ENCODE measurements at regions not wholly inside any gene's neighbourhood (a gene's known extent, or its start where the extent isn't known, plus 50 kb on each side); places are given as distances from the start of the nearest gene placed in this dataset.

DNA sequence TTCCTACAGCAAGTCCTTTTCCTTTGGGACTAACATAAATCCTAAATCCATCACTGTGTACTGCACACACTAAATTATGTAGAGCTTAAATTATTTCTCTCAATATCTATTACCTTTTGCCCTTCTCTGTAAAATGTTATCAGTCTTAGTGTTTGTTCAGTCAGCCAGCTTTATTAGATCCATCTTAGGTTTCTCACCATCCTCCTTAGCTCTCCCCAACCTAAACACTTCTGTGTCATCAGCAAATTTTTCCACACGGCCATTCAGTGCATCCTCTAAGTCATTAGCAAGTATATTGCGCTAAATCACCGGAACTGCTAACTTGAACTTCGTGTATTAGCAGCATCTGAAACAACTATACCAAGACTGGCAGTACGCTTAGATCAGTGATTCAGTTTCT is 142.1 kb upstream of the ZNF438 start:
- Histone ChIP-seq H3K27me3 (replicated peaks) (no peaks in the 10 kb centered on the region), H3K27ac (no peak overlapping the region), H3K36me3 (replicated peaks) (no peaks in the 10 kb centered on the region), H3K4me3 (ENCODE audit: low read depth, low read length) (no peak overlapping the region)
- TF ChIP-seq, protein P1, sequence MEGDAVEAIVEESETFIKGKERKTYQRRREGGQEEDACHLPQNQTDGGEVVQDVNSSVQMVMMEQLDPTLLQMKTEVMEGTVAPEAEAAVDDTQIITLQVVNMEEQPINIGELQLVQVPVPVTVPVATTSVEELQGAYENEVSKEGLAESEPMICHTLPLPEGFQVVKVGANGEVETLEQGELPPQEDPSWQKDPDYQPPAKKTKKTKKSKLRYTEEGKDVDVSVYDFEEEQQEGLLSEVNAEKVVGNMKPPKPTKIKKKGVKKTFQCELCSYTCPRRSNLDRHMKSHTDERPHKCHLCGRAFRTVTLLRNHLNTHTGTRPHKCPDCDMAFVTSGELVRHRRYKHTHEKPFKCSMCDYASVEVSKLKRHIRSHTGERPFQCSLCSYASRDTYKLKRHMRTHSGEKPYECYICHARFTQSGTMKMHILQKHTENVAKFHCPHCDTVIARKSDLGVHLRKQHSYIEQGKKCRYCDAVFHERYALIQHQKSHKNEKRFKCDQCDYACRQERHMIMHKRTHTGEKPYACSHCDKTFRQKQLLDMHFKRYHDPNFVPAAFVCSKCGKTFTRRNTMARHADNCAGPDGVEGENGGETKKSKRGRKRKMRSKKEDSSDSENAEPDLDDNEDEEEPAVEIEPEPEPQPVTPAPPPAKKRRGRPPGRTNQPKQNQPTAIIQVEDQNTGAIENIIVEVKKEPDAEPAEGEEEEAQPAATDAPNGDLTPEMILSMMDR (IDR thresholded peaks at IDR 0.05; ENCODE audit: low read depth, low read length, missing control alignments) = no peak
- in situ Hi-C loops (cut with HindIII; ENCODE audit: low pct_ligation_motif_present, low sequenced_read_pairs) = no loop called here
- no peak for DNase-seq

DNA sequence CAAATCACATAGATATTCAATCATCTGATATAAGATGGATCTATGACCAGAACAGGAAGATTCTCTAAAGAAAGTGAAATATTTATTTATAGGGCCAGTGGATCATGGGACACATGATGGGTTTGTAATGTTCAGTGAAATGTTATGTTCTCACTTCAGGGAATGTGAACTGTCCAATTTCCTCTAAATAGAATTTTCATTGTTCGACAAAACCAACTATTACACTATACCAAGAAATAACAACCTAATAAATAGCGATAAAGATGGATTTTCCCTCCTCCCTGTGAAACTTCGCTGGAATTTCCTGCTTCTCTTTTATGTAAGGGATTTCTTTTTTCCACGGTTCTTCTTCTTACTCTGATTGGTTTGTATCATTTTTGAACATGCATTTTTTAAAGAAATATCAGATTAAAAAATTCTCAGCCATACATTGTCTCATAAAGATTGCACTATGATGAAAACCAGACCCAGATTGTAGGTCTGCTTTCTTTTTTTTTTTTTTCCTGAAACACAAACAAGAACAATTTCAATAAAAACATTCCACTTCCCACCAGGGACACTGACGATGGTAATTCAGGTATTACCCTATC is 139.8 kb upstream of the ZEB1 start:
- no peaks in the 10 kb centered on the region for H3K27me3 ChIP-seq (replicated peaks)

DNA sequence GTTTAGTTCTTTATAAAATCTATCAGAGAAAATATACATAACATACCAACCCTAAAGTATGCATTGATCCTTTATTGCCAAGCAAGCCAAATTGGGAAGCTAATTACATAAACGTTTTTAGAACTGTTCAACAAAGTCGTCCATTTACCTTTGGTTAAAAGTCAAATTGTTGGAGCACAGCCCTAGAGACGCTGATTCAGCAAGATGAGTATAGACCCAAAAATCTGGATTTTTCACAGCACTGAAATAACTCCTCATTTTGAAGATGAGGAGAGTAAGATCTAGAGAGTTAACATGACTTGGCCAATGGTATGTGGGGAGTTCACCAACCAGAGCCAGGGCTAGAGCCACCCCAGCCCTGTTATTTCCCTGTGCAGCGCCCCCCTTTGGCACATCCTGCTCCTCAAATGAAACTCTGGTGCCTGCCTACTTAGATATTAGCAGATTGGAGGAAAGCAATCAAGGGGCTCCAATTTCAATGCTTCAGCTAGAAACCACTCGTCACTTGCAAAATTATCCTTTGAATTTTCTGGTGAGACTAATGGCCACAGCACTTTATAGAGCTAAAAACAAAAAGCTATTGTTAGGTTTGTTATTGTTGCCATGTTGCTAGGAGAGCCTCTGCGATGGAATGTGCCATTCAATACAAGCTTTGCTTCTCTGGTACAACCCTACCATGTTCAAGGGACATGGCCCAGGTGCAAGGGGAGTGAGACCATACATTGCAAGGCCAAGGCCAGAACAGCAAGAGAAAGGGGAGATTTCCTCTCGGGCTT is 132.6 kb upstream of the ZEB1 start:
- DNase-seq = no peak
- H3K4me3 ChIP-seq (ENCODE audit: low read depth, low read length) = no peak overlapping the region
- H3K27me3 ChIP-seq (replicated peaks) = no peaks in the 10 kb centered on the region
- in situ Hi-C loops (cut with HindIII; ENCODE audit: low pct_ligation_motif_present, low sequenced_read_pairs) = no loop called here
- TF ChIP-seq, protein P1 (IDR thresholded peaks at IDR 0.05; ENCODE audit: low read depth, low read length, missing control alignments) = peak; percentile 17
- H3K36me3 ChIP-seq (replicated peaks) = no peaks in the 10 kb centered on the region
- H3K27ac ChIP-seq = no peak overlapping the region

More for the DNA sequence above, 139.8 kb upstream of the ZEB1 start:
- TF ChIP-seq, protein P1 (IDR thresholded peaks at IDR 0.05; ENCODE audit: low read depth, low read length, missing control alignments) = no peak
- DNase-seq = no peak
- in situ Hi-C loops (cut with HindIII; ENCODE audit: low pct_ligation_motif_present, low sequenced_read_pairs) = no loop called here
- no peak overlapping the region for H3K27ac ChIP-seq
- no peak overlapping the region for H3K4me3 ChIP-seq (ENCODE audit: low read depth, low read length)
- no peaks in the 10 kb centered on the region for H3K36me3 ChIP-seq (replicated peaks)

DNA sequence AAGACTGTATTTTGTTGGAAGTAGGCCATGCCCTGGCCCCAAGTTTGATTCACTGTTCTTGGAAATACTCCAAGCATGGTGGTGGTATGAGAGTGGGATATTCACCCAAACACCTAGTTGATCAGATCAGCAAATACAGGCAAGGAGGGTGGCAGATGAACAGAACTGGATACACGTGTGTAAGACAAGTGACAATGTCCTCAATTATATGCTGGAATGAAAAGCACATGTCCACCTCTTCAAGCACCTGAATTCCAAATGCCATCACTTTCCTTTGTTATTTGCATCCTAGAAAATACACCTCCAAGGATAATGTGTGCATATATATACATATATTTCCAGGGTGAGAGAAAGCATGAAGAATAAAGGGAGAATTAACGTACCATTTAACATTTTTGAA is 131.8 kb upstream of the ZEB1 start:
- no peak overlapping the region for H3K27ac ChIP-seq
- no peaks in the 10 kb centered on the region for H3K27me3 ChIP-seq (replicated peaks)
- no peak for DNase-seq
- no peak overlapping the region for H3K4me3 ChIP-seq (ENCODE audit: low read depth, low read length)
- H3K36me3 ChIP-seq (replicated peaks) = no peaks in the 10 kb centered on the region
- in situ Hi-C loops (cut with HindIII; ENCODE audit: low pct_ligation_motif_present, low sequenced_read_pairs) = no loop called here
- TF ChIP-seq, protein P1 (IDR thresholded peaks at IDR 0.05; ENCODE audit: low read depth, low read length, missing control alignments) = no peak

DNA sequence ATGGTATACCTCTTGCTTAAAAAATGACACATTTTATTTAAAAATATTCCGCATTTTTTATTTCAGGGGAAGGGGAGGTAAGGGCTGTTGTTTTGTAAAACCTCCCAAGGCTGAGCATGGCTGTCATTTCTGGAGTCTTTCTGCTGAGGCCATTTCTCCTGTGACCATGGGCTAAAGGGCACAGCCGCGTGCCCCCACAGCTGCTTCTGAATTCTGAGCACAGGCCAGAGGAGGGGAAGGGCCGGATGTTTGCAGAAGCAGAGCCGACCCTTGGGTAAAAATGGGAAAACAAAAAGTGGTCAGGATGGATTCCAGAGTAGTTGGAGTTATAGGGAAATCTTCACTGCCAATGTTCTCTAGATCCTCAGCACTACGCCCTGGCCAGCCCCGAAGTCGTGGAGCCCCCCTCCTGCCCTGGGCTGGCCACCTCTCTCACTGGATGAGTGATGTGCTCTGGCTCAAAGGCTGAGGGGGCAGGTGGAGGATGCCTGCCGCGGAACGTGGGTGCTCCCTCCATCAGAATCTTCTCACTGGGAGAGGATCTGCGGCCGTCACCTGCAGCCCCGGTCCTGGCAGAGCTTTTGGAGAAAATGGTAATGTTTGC is 131.3 kb upstream of the ZEB1 start:
- TF ChIP-seq, protein P1 (IDR thresholded peaks at IDR 0.05; ENCODE audit: low read depth, low read length, missing control alignments) = no peak
- H3K27ac ChIP-seq = no peak overlapping the region
- no peaks in the 10 kb centered on the region for H3K36me3 ChIP-seq (replicated peaks)
- DNase-seq = no peak
- H3K27me3 ChIP-seq (replicated peaks) = no peaks in the 10 kb centered on the region
- H3K4me3 ChIP-seq (ENCODE audit: low read depth, low read length) = no peak overlapping the region
- in situ Hi-C loops (cut with HindIII; ENCODE audit: low pct_ligation_motif_present, low sequenced_read_pairs) = no loop called here
